Choroid plexus epithelial cell (primary cell): ENCODE measurements at regions not wholly inside any gene's neighbourhood (a gene's known extent, or its start where the extent isn't known, plus 50 kb on each side); places are given as distances from the start of the nearest gene placed in this dataset.
A peak's percentile ranks its signal among the peaks of the same experiment; 100 is the strongest.

Experiments
- DNase-seq: peaks from one replicate; pipeline ENCODE4 v3.0.0-alpha.2; 2010; ENCODE audit warnings: low read depth
- H3K4me3 ChIP-seq: 2 replicates; pipeline ENCODE4 v1.5.1; 2011; ENCODE audit warnings: low read depth, mild to moderate bottlenecking, control low read depth, low read length, moderate library complexity
- CTCF ChIP-seq: conservative IDR thresholded peaks from 2 replicates; pipeline ENCODE4 v1.5.1; 2011; ENCODE audit warnings: low read depth, mild to moderate bottlenecking, control low read depth, inconsistent platforms, low read length, moderate library complexity

GRCh38 chr2:116718451-116718850 is 1096.0 kb upstream of the DDX18 start:
- H3K4me3 ChIP-seq = no peak overlapping the region
- no peak for TF ChIP-seq CTCF
- no peak for DNase-seq

GRCh38 chr2:116719836-116720235 is 1094.7 kb upstream of the DDX18 start:
- H3K4me3 ChIP-seq = no peak overlapping the region
- TF ChIP-seq CTCF = no peak
- DNase-seq = peak; percentile 3

- no peak for TF ChIP-seq CTCF
- DNase-seq = no peak
- no peak overlapping the region for H3K4me3 ChIP-seq
These were observed 1089.9 kb upstream of the DDX18 start for GRCh38 chr2:116724550-116724949.

- TF ChIP-seq CTCF = no peak
- no peak for DNase-seq
- no peak overlapping the region for H3K4me3 ChIP-seq
These were observed 1082.2 kb upstream of the DDX18 start for GRCh38 chr2:116732322-116732721.

GRCh38 chr2:116733699-116734098 is 1080.8 kb upstream of the DDX18 start:
- DNase-seq = no peak
- TF ChIP-seq CTCF = no peak
- no peak overlapping the region for H3K4me3 ChIP-seq

- no peak for DNase-seq
- no peak for TF ChIP-seq CTCF
- no peak overlapping the region for H3K4me3 ChIP-seq
These were observed 1076.5 kb upstream of the DDX18 start for GRCh38 chr2:116737951-116738350.

GRCh38 chr2:116747103-116747502 is 1067.4 kb upstream of the DDX18 start:
- no peak overlapping the region for H3K4me3 ChIP-seq
- no peak for DNase-seq
- no peak for TF ChIP-seq CTCF
